ENCODE measurements at regions not wholly inside any gene's neighbourhood (a gene's known extent, or its start where the extent isn't known, plus 50 kb on each side); places are given as distances from the start of the nearest gene placed in this dataset.

GRCh38 chr9:3035579-3036332 lies 191.9 kb upstream of the PUM3 start:
- TF ChIP-seq EZH2 (IDR thresholded peaks at IDR 0.05): no peak
- no peak for TF ChIP-seq EZH2phosphoT487 (IDR thresholded peaks at IDR 0.05; ENCODE audit: borderline replicate concordance)
- TF ChIP-seq POLR2A (IDR thresholded peaks at IDR 0.05; ENCODE audit: borderline replicate concordance, extremely low read depth, insufficient read depth, insufficient read length): no peak
- TF ChIP-seq CEBPB (IDR thresholded peaks at IDR 0.05; ENCODE audit: low read depth): no peak
- TF ChIP-seq, protein P1, sequence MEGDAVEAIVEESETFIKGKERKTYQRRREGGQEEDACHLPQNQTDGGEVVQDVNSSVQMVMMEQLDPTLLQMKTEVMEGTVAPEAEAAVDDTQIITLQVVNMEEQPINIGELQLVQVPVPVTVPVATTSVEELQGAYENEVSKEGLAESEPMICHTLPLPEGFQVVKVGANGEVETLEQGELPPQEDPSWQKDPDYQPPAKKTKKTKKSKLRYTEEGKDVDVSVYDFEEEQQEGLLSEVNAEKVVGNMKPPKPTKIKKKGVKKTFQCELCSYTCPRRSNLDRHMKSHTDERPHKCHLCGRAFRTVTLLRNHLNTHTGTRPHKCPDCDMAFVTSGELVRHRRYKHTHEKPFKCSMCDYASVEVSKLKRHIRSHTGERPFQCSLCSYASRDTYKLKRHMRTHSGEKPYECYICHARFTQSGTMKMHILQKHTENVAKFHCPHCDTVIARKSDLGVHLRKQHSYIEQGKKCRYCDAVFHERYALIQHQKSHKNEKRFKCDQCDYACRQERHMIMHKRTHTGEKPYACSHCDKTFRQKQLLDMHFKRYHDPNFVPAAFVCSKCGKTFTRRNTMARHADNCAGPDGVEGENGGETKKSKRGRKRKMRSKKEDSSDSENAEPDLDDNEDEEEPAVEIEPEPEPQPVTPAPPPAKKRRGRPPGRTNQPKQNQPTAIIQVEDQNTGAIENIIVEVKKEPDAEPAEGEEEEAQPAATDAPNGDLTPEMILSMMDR (IDR thresholded peaks at IDR 0.05 in 2 of 3, conservative IDR thresholded peaks at IDR 0.05 in 1 of 3; ENCODE audit: borderline replicate concordance in 1 of 3, insufficient read depth in 1 of 3, low read depth in 2 of 3, low read length in 2 of 3): no peak
- TF ChIP-seq FOSL1 (IDR thresholded peaks at IDR 0.05; ENCODE audit: low read depth): no peak

All from HCT116 (cell line).